Kidney glomerular epithelial cell (primary cell): ENCODE measurements at regions not wholly inside any gene's neighbourhood (a gene's known extent, or its start where the extent isn't known, plus 50 kb on each side); places are given as distances from the start of the nearest gene placed in this dataset.
"Not testable (repeated sequence)": the region's sequence is repeated elsewhere in the genome, so short reads cannot be mapped to it uniquely, and the experiment has no call there.

Source experiments
- DNase-seq: peaks from one replicate; lab custom pipeline; 2025; lab: John Stamatoyannopoulos, UW

DNA sequence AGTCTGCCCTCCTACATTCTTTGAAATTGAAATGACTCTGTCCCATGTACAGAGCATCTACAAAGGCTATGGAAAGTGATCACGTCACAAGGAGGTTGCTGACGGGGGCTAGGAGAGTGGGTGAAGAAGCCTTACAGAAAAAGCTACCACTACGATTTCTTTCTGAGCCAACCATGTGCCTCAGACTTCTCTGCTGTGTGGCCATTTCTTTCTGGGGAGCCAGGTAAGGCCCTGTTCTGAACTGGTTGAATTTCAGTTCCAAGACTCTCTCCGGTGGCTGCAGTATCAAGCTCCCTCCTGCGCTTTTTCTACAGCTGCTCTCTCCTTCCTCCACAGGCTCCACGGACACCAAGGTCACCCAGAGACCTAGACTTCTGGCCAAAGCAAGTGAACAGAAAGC, 112.5 kb upstream of the PRSS1 start:
- DNase-seq, result no peak

GRCh38 chr7:142636107-142636506, 113.2 kb upstream of the PRSS1 start:
- DNase-seq, result not testable (repeated sequence)

GRCh38 chr7:142632271-142633134, 116.8 kb upstream of the PRSS1 start:
- peak; percentile 71 for DNase-seq

DNA sequence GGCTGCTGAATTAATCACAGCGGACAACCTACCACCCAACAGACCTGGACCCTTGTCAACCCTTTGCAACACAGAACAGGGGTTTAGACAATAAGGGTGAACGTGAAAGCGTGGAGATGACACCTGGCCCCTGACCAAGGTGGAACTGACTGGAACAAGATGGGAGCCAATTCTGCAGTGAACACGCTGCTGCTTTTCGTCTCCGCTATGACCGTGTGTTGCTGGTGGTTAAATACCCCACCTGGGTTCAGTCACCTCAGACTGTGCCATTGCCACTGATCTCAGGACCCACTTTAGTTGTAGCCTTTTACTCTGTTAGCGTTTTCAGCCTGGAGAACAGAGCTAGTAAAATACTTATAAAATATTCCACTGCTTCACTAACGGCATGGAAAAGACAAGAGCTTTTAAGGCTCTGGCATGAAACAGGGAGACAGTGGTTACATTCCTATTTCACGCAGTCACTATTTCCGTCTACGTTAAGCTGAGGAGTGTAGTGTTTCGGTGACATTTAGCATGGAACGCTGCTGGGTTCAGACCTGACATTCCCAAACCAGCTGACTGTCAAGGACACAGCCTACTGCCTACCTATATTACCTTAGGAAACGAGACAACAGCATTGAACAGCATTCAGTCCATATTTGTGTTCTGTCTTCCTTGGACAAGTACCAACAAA, 119.5 kb upstream of the PRSS1 start:
- DNase-seq, result no peak

DNA sequence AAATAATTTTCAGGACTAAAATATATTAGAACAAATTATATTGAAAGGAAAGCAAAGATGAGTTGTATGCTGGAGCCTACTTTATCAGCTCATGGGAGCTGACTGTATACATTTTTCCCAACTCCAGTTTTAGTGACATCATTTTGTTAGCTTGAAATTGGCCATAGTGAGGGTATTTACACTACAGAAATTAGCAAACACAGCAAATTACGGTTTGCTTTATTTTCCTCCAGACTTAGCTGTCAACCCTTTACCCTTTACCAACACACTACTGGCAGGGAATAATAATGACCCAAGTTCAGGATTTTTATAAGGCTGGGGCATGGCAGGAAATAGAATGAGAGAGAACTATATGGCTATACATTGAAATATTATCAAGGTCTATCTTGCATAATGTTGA, 120.3 kb upstream of the PRSS1 start:
- DNase-seq, result no peak

DNA sequence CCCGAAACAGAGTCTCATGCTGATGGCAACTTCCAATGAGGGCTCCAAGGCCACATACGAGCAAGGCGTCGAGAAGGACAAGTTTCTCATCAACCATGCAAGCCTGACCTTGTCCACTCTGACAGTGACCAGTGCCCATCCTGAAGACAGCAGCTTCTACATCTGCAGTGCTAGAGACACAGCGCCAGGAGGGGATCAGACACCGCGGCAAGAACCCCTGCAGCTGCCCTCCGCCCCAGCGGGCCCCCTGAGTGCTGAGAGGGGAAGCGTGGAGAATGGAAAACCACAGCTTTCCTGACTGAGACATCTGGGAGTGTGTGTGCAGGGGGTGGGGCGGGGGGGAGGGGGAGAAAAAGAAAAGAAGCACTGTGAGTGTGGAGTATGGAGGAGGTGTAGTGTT, 122.0 kb upstream of the PRSS1 start:
- DNase-seq, result not testable (repeated sequence)

DNA sequence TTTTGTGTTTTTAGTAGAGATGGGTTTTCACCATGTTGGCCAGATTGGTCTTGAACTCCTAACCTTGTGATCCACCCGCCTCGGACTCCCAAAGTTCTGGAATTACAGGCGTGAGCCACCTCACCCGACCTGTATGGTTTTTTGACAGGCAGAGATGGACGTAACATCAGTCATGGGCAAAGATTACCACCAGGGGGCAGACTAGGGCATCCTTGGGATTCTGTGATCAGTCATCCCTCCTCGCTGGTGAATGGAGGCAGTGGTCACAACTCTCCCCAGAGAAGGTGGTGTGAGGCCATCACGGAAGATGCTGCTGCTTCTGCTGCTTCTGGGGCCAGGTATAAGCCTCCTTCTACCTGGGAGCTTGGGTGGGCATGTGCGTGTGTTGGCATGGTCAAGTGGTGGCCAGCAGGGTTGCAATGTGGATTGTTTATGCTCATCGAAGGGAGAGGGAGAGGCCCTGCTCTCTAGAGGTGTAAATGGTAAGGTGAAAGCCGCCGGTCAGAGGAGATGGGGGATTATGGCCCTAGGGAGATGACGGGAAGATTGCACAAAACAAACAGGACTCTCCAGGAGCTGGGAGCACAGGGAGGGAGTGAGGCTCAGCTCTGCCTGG, 122.7 kb upstream of the PRSS1 start:
- DNase-seq, result peak; percentile 12

- not testable (repeated sequence) for DNase-seq
Observed at GRCh38 chr7:142625216-142625615, 124.1 kb upstream of the PRSS1 start.

GRCh38 chr7:142620402-142620801, 128.9 kb upstream of the PRSS1 start:
- DNase-seq, result no peak

GRCh38 chr7:142618655-142619351, 130.5 kb upstream of the PRSS1 start:
- DNase-seq, result no peak

GRCh38 chr7:142616842-142617241, 132.4 kb upstream of the PRSS1 start:
- DNase-seq, result no peak

- DNase-seq, result no peak
Observed at GRCh38 chr7:142616121-142616643, 133.1 kb upstream of the PRSS1 start.

DNA sequence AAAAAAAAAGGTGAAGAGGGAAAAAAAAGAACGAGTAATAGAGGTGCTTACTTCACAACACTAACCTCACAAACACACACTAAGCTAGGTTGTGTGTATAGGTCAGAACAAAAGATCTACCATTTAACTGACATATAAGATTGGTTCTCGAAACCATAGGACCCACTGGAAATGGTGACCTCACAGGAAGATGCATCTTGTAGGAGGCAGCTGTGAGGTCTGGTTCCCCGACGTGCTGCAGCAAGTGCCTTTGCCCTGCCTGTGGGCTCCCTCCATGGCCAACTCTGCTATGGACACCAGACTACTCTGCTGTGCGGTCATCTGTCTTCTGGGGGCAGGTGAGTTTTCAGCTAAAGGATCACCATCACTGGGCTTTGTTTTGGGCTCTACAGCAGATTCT, 133.8 kb upstream of the PRSS1 start:
- DNase-seq, result no peak

DNA sequence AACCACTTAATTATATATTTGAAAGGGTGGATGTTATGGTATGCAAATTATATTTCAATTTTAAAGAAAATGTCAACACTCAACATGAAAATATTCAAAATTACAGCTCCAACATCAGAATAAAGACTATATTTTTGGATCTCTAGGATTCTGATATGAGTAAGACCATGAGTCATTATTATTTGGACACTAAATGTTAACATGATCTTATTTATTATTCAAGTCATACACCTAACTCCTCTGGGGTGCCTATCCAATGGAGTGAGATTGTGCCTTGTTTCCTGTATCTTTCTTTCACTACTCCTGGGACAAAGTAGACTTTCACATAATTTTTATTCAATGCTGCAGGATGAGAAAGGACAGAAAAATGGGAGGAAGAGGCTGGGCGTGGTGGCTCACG, 135.2 kb upstream of the PRSS1 start:
- DNase-seq, result no peak

DNA sequence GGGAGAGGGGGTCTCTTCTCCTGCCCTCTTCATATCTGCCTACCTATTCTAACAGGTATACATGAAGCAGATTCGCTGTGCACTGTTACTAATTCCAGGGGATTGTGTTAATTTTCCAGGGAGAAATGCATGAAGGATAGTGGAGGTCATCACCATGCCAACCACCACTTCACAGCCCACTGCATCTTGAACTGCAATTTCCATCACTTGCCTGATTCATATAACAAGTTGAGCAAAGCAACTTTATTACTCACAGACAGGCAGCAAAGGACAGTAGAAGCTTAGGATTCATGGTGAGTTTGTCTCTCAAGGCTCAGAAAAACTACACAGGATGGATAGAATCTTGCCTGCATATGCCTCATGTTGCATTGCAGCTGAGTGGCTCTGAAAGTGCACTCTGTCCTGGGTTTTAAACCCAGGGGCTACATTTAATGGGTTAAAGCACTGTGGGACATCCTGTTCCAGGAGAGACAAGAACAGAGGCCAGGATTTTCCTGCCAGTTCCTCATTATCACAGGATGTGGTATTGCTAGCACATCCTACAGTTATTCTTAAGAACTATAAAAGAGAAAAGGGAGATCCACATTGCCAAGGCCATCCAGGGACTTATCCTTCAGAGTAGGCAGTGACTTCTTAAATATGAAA, 136.9 kb upstream of the PRSS1 start:
- peak; percentile 57 for DNase-seq

- peak; percentile 38 for DNase-seq
Observed at GRCh38 chr7:142611566-142612236, 137.6 kb upstream of the PRSS1 start.

- no peak for DNase-seq
Observed at GRCh38 chr7:142608630-142609428, 140.4 kb upstream of the PRSS1 start.

- DNase-seq, result no peak
Observed at GRCh38 chr7:142607351-142607750, 141.9 kb upstream of the PRSS1 start.

- DNase-seq, result no peak
Observed at GRCh38 chr7:142606081-142606480, 143.2 kb upstream of the PRSS1 start.

DNA sequence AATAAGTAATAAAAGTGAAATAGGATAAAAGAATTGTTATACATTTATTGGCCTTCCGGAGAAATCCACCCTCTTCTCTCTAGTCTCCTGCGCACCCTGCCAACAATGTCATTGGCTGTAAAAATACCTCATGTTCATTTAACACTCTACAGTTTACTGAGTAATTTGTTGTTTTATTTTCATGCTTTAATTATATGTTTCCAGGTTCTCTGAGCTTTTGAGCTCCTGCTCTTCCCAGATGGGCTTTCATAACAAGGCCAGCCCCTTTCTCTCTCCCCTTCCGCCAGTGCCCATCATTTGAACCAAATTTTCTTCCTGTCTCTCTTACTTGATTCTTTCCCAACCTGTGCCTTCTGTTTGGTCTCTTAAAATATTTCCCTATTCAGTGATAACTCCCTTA, 144.6 kb upstream of the PRSS1 start:
- DNase-seq, result no peak
